HG03520 (cell line): ENCODE measurements at regions not wholly inside any gene's neighbourhood (a gene's known extent, or its start where the extent isn't known, plus 50 kb on each side); places are given as distances from the start of the nearest gene placed in this dataset.

ENCODE experiments used
- ATAC-seq: cut with Tn5 transposase; IDR thresholded peaks from one replicate; pipeline ENCODE4 v1.9.1; 2021; ENCODE audit warnings: mild to moderate bottlenecking, moderate library complexity; ENCODE audit not compliant: unreplicated experiment

GRCh38 chr13:99827011-99827772 lies 144.4 kb downstream of the ZIC5 start:
- no peak for ATAC-seq

GRCh38 chr13:99823961-99824360 lies 147.6 kb downstream of the ZIC5 start:
- no peak for ATAC-seq

GRCh38 chr13:99822820-99823219 lies 148.7 kb downstream of the ZIC5 start:
- ATAC-seq, result no peak

GRCh38 chr13:99821741-99822140 lies 149.8 kb downstream of the ZIC5 start:
- no peak for ATAC-seq

- ATAC-seq, result no peak
Measured at GRCh38 chr13:99819967-99820366, 151.6 kb downstream of the ZIC5 start.

GRCh38 chr13:99816321-99816720 lies 155.2 kb downstream of the ZIC5 start:
- ATAC-seq, result no peak

GRCh38 chr13:99813336-99814095 lies 158.1 kb downstream of the ZIC5 start:
- no peak for ATAC-seq

- no peak for ATAC-seq
Measured at GRCh38 chr13:99812625-99813024, 158.9 kb downstream of the ZIC5 start.

GRCh38 chr13:99811067-99811700 lies 160.4 kb downstream of the ZIC5 start:
- ATAC-seq, result no peak

- no peak for ATAC-seq
Measured at GRCh38 chr13:99809926-99810325, 161.6 kb downstream of the ZIC5 start.

- no peak for ATAC-seq
Measured at GRCh38 chr13:99809496-99809895, 162.1 kb downstream of the ZIC5 start.

GRCh38 chr13:99808786-99809185 lies 162.8 kb downstream of the ZIC5 start:
- no peak for ATAC-seq

- no peak for ATAC-seq
Measured at GRCh38 chr13:99806671-99807070, 164.9 kb downstream of the ZIC5 start.

- no peak for ATAC-seq
Measured at GRCh38 chr13:99805361-99805760, 166.2 kb downstream of the ZIC5 start.

GRCh38 chr13:99803141-99803540 lies 168.4 kb downstream of the ZIC5 start:
- ATAC-seq, result no peak

- no peak for ATAC-seq
Measured at GRCh38 chr13:99802416-99802815, 169.2 kb downstream of the ZIC5 start.

GRCh38 chr13:99800951-99801350 lies 170.6 kb downstream of the ZIC5 start:
- no peak for ATAC-seq

- no peak for ATAC-seq
Measured at GRCh38 chr13:99800011-99800410, 171.6 kb downstream of the ZIC5 start.

- ATAC-seq, result no peak
Measured at GRCh38 chr13:99798756-99799155, 172.8 kb downstream of the ZIC5 start.

- ATAC-seq, result no peak
Measured at GRCh38 chr13:99797691-99798090, 173.9 kb downstream of the ZIC5 start.

- no peak for ATAC-seq
Measured at GRCh38 chr13:99796175-99796819, 175.3 kb downstream of the ZIC5 start.
